NCI-H526 treated with DMSO at 0.1 percent for 48 hours (cell line): ENCODE measurements at regions not wholly inside any gene's neighbourhood (a gene's known extent, or its start where the extent isn't known, plus 50 kb on each side); places are given as distances from the start of the nearest gene placed in this dataset.
A peak's percentile ranks its signal among the peaks of the same experiment; 100 is the strongest.

Source experiments
- DNase-seq: peaks from one replicate; lab custom pipeline; 2025; lab: John Stamatoyannopoulos, UW

GRCh38 chr11:92829671-92830070 is 139.8 kb upstream of the MTNR1B start:
- no peak for DNase-seq

- DNase-seq: peak; percentile 98
Measured at GRCh38 chr11:92830377-92831155, 138.9 kb upstream of the MTNR1B start.

DNA sequence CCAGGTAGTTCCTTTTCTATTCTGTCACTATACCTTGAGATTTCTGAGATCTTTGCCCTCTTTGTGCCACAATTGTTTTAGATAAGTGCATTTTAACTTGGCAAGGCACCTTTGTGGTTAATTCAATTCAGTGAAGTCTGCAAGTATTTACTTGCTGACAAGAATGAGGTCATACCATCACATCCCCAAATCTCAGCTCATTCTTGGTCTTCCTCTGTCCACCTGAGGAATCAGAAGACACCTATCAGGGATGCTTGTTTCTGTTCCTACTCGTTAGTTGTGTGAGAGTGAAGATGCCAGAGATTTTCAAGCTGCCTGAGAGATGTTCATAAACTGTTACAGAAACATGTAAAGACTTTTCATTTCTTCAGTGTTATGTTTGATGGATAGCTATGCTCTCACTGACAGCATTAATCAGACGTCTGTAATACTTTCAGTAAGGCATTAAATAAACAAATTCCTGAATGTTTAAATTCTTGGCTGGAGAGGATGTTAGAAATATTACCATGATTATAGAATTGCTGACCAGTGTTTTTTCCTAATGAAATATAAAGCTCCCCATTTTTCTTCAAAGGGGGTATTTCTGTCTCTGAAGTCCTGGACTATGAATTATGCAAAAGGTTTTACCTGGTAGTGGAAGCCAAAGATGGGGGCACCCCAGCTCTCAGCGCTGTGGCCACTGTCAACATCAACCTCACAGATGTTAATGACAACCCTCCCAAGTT is 135.0 kb upstream of the MTNR1B start:
- no peak for DNase-seq

DNA sequence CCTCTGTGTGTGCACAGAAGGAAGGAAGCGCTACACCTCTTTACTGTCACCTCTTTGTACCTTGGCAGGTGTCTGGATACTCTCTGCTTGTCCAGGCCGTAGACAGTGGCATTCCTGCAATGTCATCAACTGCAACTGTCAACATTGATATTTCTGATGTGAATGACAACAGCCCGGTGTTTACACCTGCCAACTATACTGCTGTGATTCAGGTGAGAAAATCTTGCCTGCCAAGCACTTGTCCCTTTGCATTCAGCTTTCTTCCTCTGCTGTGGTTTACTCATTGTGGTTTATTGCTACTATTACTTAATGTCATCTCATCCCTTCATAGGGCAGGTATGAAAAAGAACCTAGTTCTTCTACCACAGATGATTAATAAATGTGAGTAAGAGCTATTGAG is 131.9 kb upstream of the MTNR1B start:
- no peak for DNase-seq

GRCh38 chr11:92838759-92839310 is 130.6 kb upstream of the MTNR1B start:
- no peak for DNase-seq

- DNase-seq: no peak
Measured at GRCh38 chr11:92839450-92839849, 130.0 kb upstream of the MTNR1B start.

GRCh38 chr11:92841719-92842118 is 127.7 kb upstream of the MTNR1B start:
- no peak for DNase-seq

GRCh38 chr11:92843455-92843854 is 126.0 kb upstream of the MTNR1B start:
- DNase-seq: peak; percentile 94

GRCh38 chr11:92844197-92844596 is 125.3 kb upstream of the MTNR1B start:
- DNase-seq: no peak

DNA sequence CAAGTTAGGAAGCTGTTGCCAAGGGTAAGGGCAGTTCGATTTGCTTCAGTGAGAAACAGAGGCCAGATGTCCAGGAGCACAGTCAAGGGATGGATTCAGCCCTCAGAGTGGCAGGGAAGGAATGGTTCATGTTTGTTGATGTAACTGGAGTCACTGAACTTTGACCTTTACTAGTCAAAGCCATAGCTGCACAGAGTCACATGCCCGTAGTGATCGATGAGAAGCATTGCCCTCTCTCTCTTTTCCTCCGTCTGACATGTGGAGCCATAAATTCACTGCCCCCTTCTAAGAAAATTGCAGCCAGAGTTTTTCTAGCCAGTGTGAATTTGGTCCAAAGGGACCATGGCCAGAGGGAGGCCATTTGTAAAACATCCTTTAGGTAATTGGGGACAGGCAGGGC is 124.1 kb upstream of the MTNR1B start:
- no peak for DNase-seq

DNA sequence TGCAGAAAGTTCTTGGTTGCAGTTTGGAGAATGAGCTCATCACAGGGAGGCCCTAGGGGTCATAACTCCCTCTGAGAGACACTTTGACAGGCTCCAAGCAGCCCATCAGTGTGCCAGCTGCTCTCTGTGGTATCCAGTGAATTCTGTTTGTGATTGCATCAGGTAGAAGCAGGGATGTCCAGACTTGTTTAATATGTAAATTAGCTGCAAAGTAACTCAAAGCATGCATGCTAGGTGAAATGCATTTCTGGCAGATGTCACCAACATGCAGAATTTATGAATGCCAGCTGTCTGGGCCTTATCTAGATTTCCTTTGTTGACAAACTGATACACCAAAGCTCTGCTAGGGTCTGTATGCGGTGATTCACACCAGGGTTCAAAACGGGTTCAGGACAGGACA is 123.6 kb upstream of the MTNR1B start:
- DNase-seq: peak; percentile 65

- DNase-seq: no peak
Measured at GRCh38 chr11:92846491-92847125, 122.8 kb upstream of the MTNR1B start.

- DNase-seq: no peak
Measured at GRCh38 chr11:92848578-92848977, 120.9 kb upstream of the MTNR1B start.

- no peak for DNase-seq
Measured at GRCh38 chr11:92850296-92850826, 119.1 kb upstream of the MTNR1B start.

GRCh38 chr11:92852229-92852628 is 117.2 kb upstream of the MTNR1B start:
- no peak for DNase-seq

DNA sequence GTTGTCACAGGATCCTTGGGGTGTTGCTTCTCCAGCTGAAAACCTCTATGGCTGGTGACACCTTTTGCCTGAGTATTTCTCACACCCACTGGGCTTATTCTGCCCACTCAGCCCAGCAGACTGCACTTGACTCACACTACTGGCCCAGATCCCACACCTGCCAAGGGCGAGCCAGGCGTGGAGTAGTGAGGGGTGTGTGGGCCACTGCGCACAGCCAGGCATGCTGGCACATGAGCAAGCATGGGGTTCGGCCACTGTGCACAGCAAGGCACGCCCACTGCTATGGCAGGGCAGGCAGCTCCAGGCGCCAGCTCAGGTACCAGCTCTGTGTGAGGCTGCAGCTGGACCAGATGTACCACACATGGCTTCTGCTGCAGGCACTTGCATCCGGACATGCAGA is 116.5 kb upstream of the MTNR1B start:
- no peak for DNase-seq

DNA sequence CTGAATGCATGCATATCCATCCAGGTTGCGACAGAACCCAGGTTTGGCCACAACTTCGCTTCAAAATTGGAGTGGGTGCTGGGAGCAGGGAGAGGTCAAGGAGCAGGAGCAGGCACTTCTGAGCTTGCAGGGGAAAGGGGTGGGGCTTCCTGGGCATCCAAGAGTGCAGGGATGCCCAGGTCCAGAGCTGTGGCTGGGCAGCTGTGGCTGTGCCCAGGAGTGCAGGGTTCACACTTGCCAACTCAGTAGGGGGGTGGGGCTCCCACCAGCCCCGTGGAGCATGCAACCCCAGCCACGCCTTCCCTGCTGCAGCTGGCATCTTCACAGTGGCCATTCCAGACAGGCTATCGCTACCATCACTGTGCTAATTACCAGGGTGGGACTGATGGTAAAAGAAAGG is 115.3 kb upstream of the MTNR1B start:
- no peak for DNase-seq

DNA sequence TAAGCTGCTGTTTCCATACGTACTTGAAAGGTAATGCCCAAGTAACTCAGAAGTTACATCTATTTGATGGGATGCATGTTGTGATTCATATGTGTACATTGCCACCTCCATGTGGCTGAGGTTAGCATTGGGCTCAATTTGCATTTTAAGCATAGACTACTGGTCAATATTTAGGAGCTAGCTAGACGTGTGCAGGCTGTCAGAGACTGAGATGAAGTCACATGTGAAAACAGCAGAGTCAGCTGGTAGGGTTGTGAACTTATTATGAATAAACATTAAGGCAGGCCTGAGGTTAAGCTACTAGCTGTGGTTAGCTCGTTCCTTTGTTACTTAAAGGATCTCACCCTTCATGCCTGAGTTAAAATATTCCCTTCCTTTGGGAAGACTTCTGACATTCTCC is 114.5 kb upstream of the MTNR1B start:
- peak; percentile 44 for DNase-seq

- DNase-seq: no peak
Measured at GRCh38 chr11:92855607-92856405, 113.6 kb upstream of the MTNR1B start.

DNA sequence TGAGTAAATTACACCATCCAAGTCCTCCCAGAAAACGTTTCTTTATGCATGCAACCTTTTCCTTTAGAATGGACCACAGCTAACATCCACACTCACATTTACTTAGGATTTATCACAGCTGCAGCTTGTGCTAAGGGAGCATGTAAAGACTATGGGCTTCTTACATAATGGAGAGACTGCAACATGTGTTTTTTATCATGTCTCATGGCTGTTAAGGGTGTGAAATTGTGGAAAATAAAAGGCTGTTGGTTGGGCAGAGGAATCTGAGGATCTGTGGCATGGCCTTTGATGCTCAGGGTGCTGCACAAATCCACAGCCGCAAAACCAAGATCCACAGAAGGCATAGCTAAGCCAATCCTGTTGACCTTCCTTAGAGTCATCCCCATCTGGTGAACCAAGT is 112.0 kb upstream of the MTNR1B start:
- DNase-seq: no peak

DNA sequence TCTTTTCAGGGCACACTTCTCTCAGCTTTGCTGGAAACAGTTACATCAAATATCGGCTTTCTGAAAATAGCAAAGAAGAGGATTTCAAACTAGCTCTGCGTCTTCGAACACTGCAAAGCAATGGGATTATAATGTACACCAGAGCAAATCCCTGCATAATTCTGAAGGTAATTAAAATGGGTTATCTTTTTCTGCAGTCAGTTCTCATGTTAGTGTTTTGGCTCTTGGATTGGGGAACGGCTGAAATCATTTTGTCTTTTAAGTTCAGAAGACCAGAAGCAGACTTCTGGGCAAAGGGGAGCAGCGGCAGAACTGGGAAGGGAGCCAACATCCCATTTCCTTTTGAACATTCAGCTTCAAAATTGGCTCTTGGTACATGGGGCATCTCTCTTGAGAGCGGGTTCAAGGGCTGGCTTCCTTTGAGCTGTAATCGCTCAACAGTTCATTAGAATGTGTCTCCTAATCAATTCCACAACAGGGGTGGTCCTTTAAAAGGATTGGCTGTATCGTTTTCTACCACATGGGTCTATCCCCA is 110.2 kb upstream of the MTNR1B start:
- DNase-seq: no peak
